GM23338 (cell line): ENCODE measurements at regions not wholly inside any gene's neighbourhood (a gene's known extent, or its start where the extent isn't known, plus 50 kb on each side); places are given as distances from the start of the nearest gene placed in this dataset.

Source experiments
- ATAC-seq: fragments of 200-7000 bp; cut with Tn5 transposase; 3 replicates; pipeline ENCODE4 v1.9.1; 2020
- DNase-seq: peaks from one replicate; pipeline ENCODE4 v3.0.0-alpha.2; 2015; ENCODE audit warnings: low spot score
- H2AFZ ChIP-seq: fragments of 200-600 bp; sonication (generic); 2 replicates; pipeline ENCODE4 v1.8.0; 2016; ENCODE audit warnings: antibody characterized with exemption, mild to moderate bottlenecking, moderate library complexity
- H3F3A ChIP-seq: fragments of 200-600 bp; sonication (generic); replicated peaks from 2 replicates; pipeline ENCODE4 v1.8.0; 2017; ENCODE audit warnings: antibody characterized with exemption, mixed run types, low read depth
- H3K27ac ChIP-seq: fragments of 200-600 bp; sonication (generic); 2 replicates; pipeline ENCODE4 v1.6.1; 2016; ENCODE audit warnings: low read depth
- H3K27me3 ChIP-seq: fragments of 200-600 bp; sonication (generic); 2 replicates; pipeline ENCODE4 v1.8.0; 2016; ENCODE audit warnings: mild to moderate bottlenecking, mixed run types, moderate library complexity; ENCODE audit not compliant: insufficient read depth
- H3K36me3 ChIP-seq: fragments of 200-600 bp; sonication (generic); 2 replicates; pipeline ENCODE4 v1.8.0; 2016; ENCODE audit warnings: mild to moderate bottlenecking; ENCODE audit not compliant: insufficient read depth
- H3K4me1 ChIP-seq: fragments of 200-600 bp; sonication (generic); 2 replicates; pipeline ENCODE4 v1.8.0; 2016; ENCODE audit warnings: mild to moderate bottlenecking, moderate library complexity; ENCODE audit not compliant: insufficient read depth
- H3K4me2 ChIP-seq: fragments of 200-600 bp; sonication (generic); 2 replicates; pipeline ENCODE4 v1.7.1; 2017; ENCODE audit warnings: mixed run types
- H3K4me3 ChIP-seq: fragments of 200-600 bp; sonication (generic); 2 replicates; pipeline ENCODE4 v1.6.1; 2016; ENCODE audit warnings: mixed run types
- H3K79me2 ChIP-seq: fragments of 200-600 bp; sonication (generic); replicated peaks from 2 replicates; pipeline ENCODE4 v1.8.0; 2017; ENCODE audit warnings: mild to moderate bottlenecking; ENCODE audit not compliant: insufficient read depth
- H3K9me2 ChIP-seq: fragments of 200-600 bp; sonication (generic); 2 replicates; pipeline ENCODE4 v1.8.0; 2017; ENCODE audit not compliant: insufficient read depth
- H4K20me1 ChIP-seq: fragments of 200-600 bp; sonication (generic); replicated peaks from 2 replicates; pipeline ENCODE4 v1.8.0; 2017; ENCODE audit warnings: mild to moderate bottlenecking; ENCODE audit not compliant: insufficient read depth
- H3K27ac Mint-ChIP-seq: 2 replicates; pipeline ENCODE4 v1.8.0; 2020; ENCODE audit warnings: inconsistent platforms, mild to moderate bottlenecking, moderate library complexity, mixed read lengths
- H3K27me3 Mint-ChIP-seq: 3 replicates; pipeline ENCODE4 v1.8.0; 2022; ENCODE audit warnings: low read depth, mild to moderate bottlenecking, moderate library complexity, mixed read lengths, inconsistent platforms; ENCODE audit not compliant: insufficient read depth, poor library complexity
- H3K36me3 Mint-ChIP-seq: 3 replicates; pipeline ENCODE4 v1.8.0; 2021; ENCODE audit warnings: low read depth, mild to moderate bottlenecking, inconsistent platforms, moderate library complexity, mixed read lengths
- H3K4me1 Mint-ChIP-seq: 3 replicates; pipeline ENCODE4 v1.8.0; 2020; ENCODE audit warnings: mild to moderate bottlenecking, inconsistent platforms, mixed read lengths
- H3K4me3 Mint-ChIP-seq: 3 replicates; pipeline ENCODE4 v1.8.0; 2021; ENCODE audit warnings: moderate library complexity, mild to moderate bottlenecking, inconsistent platforms, mixed read lengths
- H3K9me3 Mint-ChIP-seq: 3 replicates; pipeline ENCODE4 v1.8.0; 2020; ENCODE audit warnings: moderate library complexity, mild to moderate bottlenecking, inconsistent platforms, mixed read lengths
- CREB1 ChIP-seq: fragments of 250-450 bp; sonication (Bioruptor Pico); IDR thresholded peaks from 2 replicates; pipeline ENCODE4 v1.5.0; 2020; ENCODE audit warnings: low read depth, mild to moderate bottlenecking, moderate library complexity
- EZH2 ChIP-seq: fragments of 200-600 bp; sonication (generic); IDR thresholded peaks from one replicate; pipeline ENCODE4 v1.8.0; 2017; ENCODE audit warnings: antibody characterized with exemption, mild to moderate bottlenecking, low read depth; ENCODE audit not compliant: unreplicated experiment
- NANOG ChIP-seq: IDR thresholded peaks from 2 replicates; pipeline ENCODE4 v1.6.1; 2016; ENCODE audit warnings: antibody characterized with exemption, borderline replicate concordance
- ZNF462 ChIP-seq: fragments of 250-450 bp; sonication (Bioruptor Pico); IDR thresholded peaks from 2 replicates; pipeline ENCODE4 v1.5.0; 2020; ENCODE audit warnings: mild to moderate bottlenecking, moderate library complexity

GRCh38 chr11:104581246-104581980 lies 316.8 kb downstream of the CASP12 start:
- no peaks in the 10 kb centered on the region; the same call in 1 of the 2 replicates for H3K9me2 ChIP-seq
- H3K9me3 Mint-ChIP-seq = peaks cover 9% of the 10 kb centered on the region; the same call in 1 of the 3 replicates
- peak overlapping the region; percentile 7; the same call in 1 of the 3 replicates for H3K4me3 Mint-ChIP-seq
- no peak overlapping the region for H2AFZ ChIP-seq
- DNase-seq (peak; percentile 50), ATAC-seq (peak; percentile 71)
- no peaks in the 10 kb centered on the region for H3F3A ChIP-seq
- H3K79me2 ChIP-seq = no peaks in the 10 kb centered on the region
- peaks cover 5% of the 10 kb centered on the region for H3K27me3 Mint-ChIP-seq
- no peaks in the 10 kb centered on the region for H4K20me1 ChIP-seq
- H3K4me2 ChIP-seq = peak overlapping the region; percentile 7
- H3K4me1 ChIP-seq = peaks cover 31% of the 10 kb centered on the region
- peaks cover 25% of the 10 kb centered on the region for H3K4me1 Mint-ChIP-seq
- no peaks in the 10 kb centered on the region for H3K36me3 ChIP-seq
- no peak overlapping the region for H3K4me3 ChIP-seq
- peak overlapping the region; percentile 23; the same call in 1 of the 2 replicates for H3K27ac ChIP-seq
- H3K27ac Mint-ChIP-seq = peak overlapping the region; percentile 97
- TF ChIP-seq ZNF462 (CRISPR knock-in tag) = no peak
- TF ChIP-seq EZH2 = no peak
- peak; percentile 98 for TF ChIP-seq NANOG
- 0 out of 2 replicates have a peak, but pooled peaks have one; percentile 36 for TF ChIP-seq CREB1 (CRISPR knock-in tag)
- H3K27me3 ChIP-seq = no peaks in the 10 kb centered on the region
- H3K36me3 Mint-ChIP-seq = peaks cover 25% of the 10 kb centered on the region
